ENCODE measurements at regions not wholly inside any gene's neighbourhood (a gene's known extent, or its start where the extent isn't known, plus 50 kb on each side); places are given as distances from the start of the nearest gene placed in this dataset.

DNA sequence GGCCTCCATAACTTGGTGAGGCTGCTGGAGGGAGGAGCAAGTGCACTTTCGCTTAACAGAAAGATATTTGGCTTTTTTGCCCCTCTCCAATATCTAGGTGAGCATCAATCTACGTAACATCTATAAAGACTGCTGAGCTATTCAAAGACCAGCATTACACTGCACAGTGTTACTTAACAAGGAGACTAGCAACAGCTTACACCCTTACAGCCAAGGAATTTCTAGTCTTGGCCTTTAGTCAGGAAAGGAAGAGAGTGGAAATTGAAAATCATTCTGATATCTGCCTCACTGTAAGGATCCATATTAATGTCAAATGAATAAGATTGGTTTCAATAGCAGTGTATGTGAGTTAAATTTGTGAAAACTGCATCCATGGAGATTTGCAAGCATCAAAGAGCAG, 163.9 kb upstream of the DUSP10 start:
- Histone ChIP-seq H3K79me2 (ENCODE audit: low read length) (no peaks in the 10 kb centered on the region), H3K9me3 (ENCODE audit: low read length) (no peaks in the 10 kb centered on the region), H3K9me2 (replicated peaks; ENCODE audit: low read length) (no peaks in the 10 kb centered on the region), H4K20me1 (ENCODE audit: low read length) (no peaks in the 10 kb centered on the region), H3K4me2 (ENCODE audit: low read length) (no peak overlapping the region), H3F3A (ENCODE audit: low read length, unreplicated experiment) (no peaks in the 10 kb centered on the region), H3K36me3 (ENCODE audit: low read depth, low read length) (no peaks in the 10 kb centered on the region), H3K4me1 (ENCODE audit: insufficient read depth, low read length) (no peaks in the 10 kb centered on the region), H3K27ac (ENCODE audit: low read length) (no peak overlapping the region), H3K4me3 (ENCODE audit: low read length) (no peak overlapping the region), H2AFZ (ENCODE audit: low read length) (no peak overlapping the region), H3K9ac (ENCODE audit: low read length) (no peak overlapping the region), H3K27me3 (ENCODE audit: low read length) (no peaks in the 10 kb centered on the region)
- DNase-seq (no peak), ATAC-seq (no peak)
- no peak for TF ChIP-seq EZH2 (IDR thresholded peaks at IDR 0.05; ENCODE audit: low read length, unreplicated experiment)
- no peak for TF ChIP-seq EZH2phosphoT487 (IDR thresholded peaks at IDR 0.05; ENCODE audit: borderline replicate concordance, low read length)
- TF ChIP-seq, protein P1, sequence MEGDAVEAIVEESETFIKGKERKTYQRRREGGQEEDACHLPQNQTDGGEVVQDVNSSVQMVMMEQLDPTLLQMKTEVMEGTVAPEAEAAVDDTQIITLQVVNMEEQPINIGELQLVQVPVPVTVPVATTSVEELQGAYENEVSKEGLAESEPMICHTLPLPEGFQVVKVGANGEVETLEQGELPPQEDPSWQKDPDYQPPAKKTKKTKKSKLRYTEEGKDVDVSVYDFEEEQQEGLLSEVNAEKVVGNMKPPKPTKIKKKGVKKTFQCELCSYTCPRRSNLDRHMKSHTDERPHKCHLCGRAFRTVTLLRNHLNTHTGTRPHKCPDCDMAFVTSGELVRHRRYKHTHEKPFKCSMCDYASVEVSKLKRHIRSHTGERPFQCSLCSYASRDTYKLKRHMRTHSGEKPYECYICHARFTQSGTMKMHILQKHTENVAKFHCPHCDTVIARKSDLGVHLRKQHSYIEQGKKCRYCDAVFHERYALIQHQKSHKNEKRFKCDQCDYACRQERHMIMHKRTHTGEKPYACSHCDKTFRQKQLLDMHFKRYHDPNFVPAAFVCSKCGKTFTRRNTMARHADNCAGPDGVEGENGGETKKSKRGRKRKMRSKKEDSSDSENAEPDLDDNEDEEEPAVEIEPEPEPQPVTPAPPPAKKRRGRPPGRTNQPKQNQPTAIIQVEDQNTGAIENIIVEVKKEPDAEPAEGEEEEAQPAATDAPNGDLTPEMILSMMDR (conservative IDR thresholded peaks at IDR 0.05; ENCODE audit: low read depth, low read length), result no peak
- intact Hi-C loops (cut with micrococcal nuclease), result no loop called here
- BruUV-seq (replicated peaks), result no TSS peak
- POLR2A ChIA-PET (ENCODE audit: unreplicated experiment), result no interaction called here
- CTCF ChIA-PET, result no interaction called here

DNA sequence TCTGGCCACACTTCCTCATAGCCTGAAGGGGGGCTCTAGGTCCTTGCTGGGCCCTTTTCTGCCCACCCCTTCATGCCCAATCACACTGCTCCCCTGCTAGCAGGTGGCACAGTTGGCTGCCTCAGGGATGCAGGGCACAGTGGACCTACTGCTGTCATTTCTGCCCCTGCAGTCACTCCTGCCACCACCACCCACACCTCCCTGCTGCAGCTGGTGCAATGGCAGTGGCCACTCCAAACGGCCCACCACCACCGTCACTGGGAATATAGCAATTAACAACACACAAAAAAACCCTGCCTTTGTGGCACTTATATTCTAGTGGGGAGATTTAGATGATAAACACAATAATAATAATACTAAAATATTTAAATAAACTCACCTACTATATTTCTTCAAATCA, 162.4 kb upstream of the DUSP10 start:
- POLR2A ChIA-PET (ENCODE audit: unreplicated experiment), result no interaction called here
- ATAC-seq (no peak), DNase-seq (no peak)
- Histone ChIP-seq H3K36me3 (ENCODE audit: low read depth, low read length) (no peaks in the 10 kb centered on the region), H3K9ac (ENCODE audit: low read length) (no peak overlapping the region), H3K27me3 (ENCODE audit: low read length) (no peaks in the 10 kb centered on the region), H3K27ac (ENCODE audit: low read length) (no peak overlapping the region), H3F3A (ENCODE audit: low read length, unreplicated experiment) (no peaks in the 10 kb centered on the region), H3K4me2 (ENCODE audit: low read length) (no peak overlapping the region), H3K4me3 (ENCODE audit: low read length) (no peak overlapping the region), H4K20me1 (ENCODE audit: low read length) (no peaks in the 10 kb centered on the region), H3K79me2 (ENCODE audit: low read length) (no peaks in the 10 kb centered on the region), H3K4me1 (ENCODE audit: insufficient read depth, low read length) (no peaks in the 10 kb centered on the region), H3K9me3 (ENCODE audit: low read length) (no peaks in the 10 kb centered on the region), H2AFZ (ENCODE audit: low read length) (no peak overlapping the region), H3K9me2 (replicated peaks; ENCODE audit: low read length) (no peaks in the 10 kb centered on the region)
- no TSS peak for BruUV-seq (replicated peaks)
- TF ChIP-seq EZH2 (IDR thresholded peaks at IDR 0.05; ENCODE audit: low read length, unreplicated experiment) (no peak), EZH2phosphoT487 (IDR thresholded peaks at IDR 0.05; ENCODE audit: borderline replicate concordance, low read length) (no peak)
- TF ChIP-seq, protein P1 (conservative IDR thresholded peaks at IDR 0.05; ENCODE audit: low read depth, low read length), result no peak
- intact Hi-C loops (cut with micrococcal nuclease), result no loop called here
- CTCF ChIA-PET, result no interaction called here

DNA sequence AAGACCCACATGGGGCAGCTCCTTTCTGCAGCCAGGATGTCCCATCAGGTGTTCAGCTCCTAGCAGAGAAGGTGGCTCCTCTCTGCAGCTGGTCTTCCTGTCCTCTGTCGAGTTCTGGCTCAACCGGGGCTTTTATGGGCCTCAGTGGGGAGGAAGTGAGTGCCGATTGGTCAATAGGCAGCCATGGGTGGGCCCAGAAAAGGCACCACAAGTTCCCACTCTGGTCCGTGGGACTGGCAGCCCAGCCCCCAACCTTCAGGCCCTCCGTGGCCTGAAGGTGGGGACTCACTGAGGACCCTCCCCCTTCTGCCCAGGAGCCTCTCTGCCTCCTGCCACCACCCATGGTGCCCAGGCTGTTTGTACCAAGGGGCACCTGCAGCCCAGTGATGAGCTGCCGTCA, 161.7 kb upstream of the DUSP10 start:
- H3K27ac ChIP-seq (ENCODE audit: low read length), result no peak overlapping the region
- TF ChIP-seq EZH2phosphoT487 (IDR thresholded peaks at IDR 0.05; ENCODE audit: borderline replicate concordance, low read length) (no peak), EZH2 (IDR thresholded peaks at IDR 0.05; ENCODE audit: low read length, unreplicated experiment) (no peak)
- TF ChIP-seq, protein P1 (conservative IDR thresholded peaks at IDR 0.05; ENCODE audit: low read depth, low read length), result no peak
- no TSS peak for BruUV-seq (replicated peaks)
- POLR2A ChIA-PET (ENCODE audit: unreplicated experiment), result no interaction called here
- no peaks in the 10 kb centered on the region for H4K20me1 ChIP-seq (ENCODE audit: low read length)
- no peak overlapping the region for H3K4me3 ChIP-seq (ENCODE audit: low read length)
- H3K9ac ChIP-seq (ENCODE audit: low read length), result no peak overlapping the region
- CTCF ChIA-PET, result no interaction called here
- H3K4me1 ChIP-seq (ENCODE audit: insufficient read depth, low read length), result no peaks in the 10 kb centered on the region
- H3K27me3 ChIP-seq (ENCODE audit: low read length), result no peaks in the 10 kb centered on the region
- H3K9me3 ChIP-seq (ENCODE audit: low read length), result no peaks in the 10 kb centered on the region
- no peaks in the 10 kb centered on the region for H3K9me2 ChIP-seq (replicated peaks; ENCODE audit: low read length)
- no peak overlapping the region for H3K4me2 ChIP-seq (ENCODE audit: low read length)
- H3K79me2 ChIP-seq (ENCODE audit: low read length), result no peaks in the 10 kb centered on the region
- DNase-seq (no peak), ATAC-seq (no peak)
- H3K36me3 ChIP-seq (ENCODE audit: low read depth, low read length), result no peaks in the 10 kb centered on the region
- no peak overlapping the region for H2AFZ ChIP-seq (ENCODE audit: low read length)
- no peaks in the 10 kb centered on the region for H3F3A ChIP-seq (ENCODE audit: low read length, unreplicated experiment)
- intact Hi-C loops (cut with micrococcal nuclease), result no loop called here

All from PC-3 (cell line).